Mammary epithelial cell (primary cell): ENCODE measurements at regions not wholly inside any gene's neighbourhood (a gene's known extent, or its start where the extent isn't known, plus 50 kb on each side); places are given as distances from the start of the nearest gene placed in this dataset.

Source experiments
- EZH2 ChIP-seq: IDR thresholded peaks from 2 replicates; pipeline ENCODE4 v1.6.1; 2012; ENCODE audit warnings: low read length, inconsistent platforms, borderline replicate concordance
- TF ChIP-seq, protein P1 (sequence below), 2 donors: IDR thresholded peaks in 1 of 2; conservative IDR thresholded peaks in 1 of 2; 2 replicates each; pipeline ENCODE4 v1.5.1; 2011 to 2012; ENCODE audit warnings: inconsistent platforms in 2 of 2, low read length in 2 of 2, mild to moderate bottlenecking in 2 of 2, control low read depth in 1 of 2, low read depth in 1 of 2; ENCODE audit not compliant: insufficient read depth in 1 of 2; ENCODE audit errors: extremely low read depth in 1 of 2

DNA sequence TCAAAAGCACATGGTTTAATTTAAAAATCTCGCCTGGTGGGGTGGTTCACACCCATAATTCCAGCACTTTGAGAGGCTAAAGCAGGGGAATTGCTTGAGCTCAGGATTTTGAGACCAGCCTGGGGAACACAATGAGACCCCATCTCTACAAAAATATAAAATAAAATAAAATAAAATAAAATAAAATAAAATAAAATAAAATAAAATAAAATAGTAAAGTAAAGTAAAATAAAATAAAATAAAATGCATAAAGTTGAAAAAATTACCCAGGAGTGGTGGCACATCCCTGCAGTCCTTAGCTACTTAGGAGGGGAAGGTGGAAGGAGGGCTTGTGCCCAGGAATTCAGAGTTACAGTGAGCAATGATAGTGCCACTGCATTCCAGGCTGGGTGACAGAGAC is 88.7 kb upstream of the MS4A8 start:
- TF ChIP-seq, protein P1, sequence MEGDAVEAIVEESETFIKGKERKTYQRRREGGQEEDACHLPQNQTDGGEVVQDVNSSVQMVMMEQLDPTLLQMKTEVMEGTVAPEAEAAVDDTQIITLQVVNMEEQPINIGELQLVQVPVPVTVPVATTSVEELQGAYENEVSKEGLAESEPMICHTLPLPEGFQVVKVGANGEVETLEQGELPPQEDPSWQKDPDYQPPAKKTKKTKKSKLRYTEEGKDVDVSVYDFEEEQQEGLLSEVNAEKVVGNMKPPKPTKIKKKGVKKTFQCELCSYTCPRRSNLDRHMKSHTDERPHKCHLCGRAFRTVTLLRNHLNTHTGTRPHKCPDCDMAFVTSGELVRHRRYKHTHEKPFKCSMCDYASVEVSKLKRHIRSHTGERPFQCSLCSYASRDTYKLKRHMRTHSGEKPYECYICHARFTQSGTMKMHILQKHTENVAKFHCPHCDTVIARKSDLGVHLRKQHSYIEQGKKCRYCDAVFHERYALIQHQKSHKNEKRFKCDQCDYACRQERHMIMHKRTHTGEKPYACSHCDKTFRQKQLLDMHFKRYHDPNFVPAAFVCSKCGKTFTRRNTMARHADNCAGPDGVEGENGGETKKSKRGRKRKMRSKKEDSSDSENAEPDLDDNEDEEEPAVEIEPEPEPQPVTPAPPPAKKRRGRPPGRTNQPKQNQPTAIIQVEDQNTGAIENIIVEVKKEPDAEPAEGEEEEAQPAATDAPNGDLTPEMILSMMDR (conservative IDR thresholded peaks at IDR 0.05 in 1 of 2, IDR thresholded peaks at IDR 0.05 in 1 of 2; ENCODE audit: extremely low read depth in 1 of 2, insufficient read depth in 1 of 2, low read depth in 1 of 2, low read length in 2 of 2), result no peak
- no peak for TF ChIP-seq EZH2
